ENCODE measurements at regions not wholly inside any gene's neighbourhood (a gene's known extent, or its start where the extent isn't known, plus 50 kb on each side); places are given as distances from the start of the nearest gene placed in this dataset.
A peak's percentile ranks its signal among the peaks of the same experiment; 100 is the strongest.
"Not testable (repeated sequence)": the region's sequence is repeated elsewhere in the genome, so short reads cannot be mapped to it uniquely, and the experiment has no call there.

- ATAC-seq = peak; percentile 66
These were observed 56.5 kb upstream of the GATA2 start for GRCh38 chr3:128549283-128550112.

- peak; percentile 35 for ATAC-seq
These were observed 55.7 kb upstream of the GATA2 start for GRCh38 chr3:128548426-128549282.

- ATAC-seq = no peak
These were observed 55.0 kb upstream of the GATA2 start for GRCh38 chr3:128548021-128548420.

GRCh38 chr3:128547368-128547987 is 54.5 kb upstream of the GATA2 start:
- no peak for ATAC-seq

GRCh38 chr3:128546646-128547045 is 53.6 kb upstream of the GATA2 start:
- no peak for ATAC-seq

GRCh38 chr3:128545120-128545752 is 52.2 kb upstream of the GATA2 start:
- ATAC-seq = no peak

GRCh38 chr3:128544190-128544589 is 51.2 kb upstream of the GATA2 start:
- ATAC-seq = no peak

GRCh38 chr3:128543570-128544174 is 50.7 kb upstream of the GATA2 start:
- ATAC-seq = not testable (repeated sequence)
